Activated CD8-positive, alpha-beta memory T cell treated with anti-CD3 and anti-CD28 coated beads, Interleukin-2, amount 50 U/mL, for 24 hours (primary cell): ENCODE measurements at regions not wholly inside any gene's neighbourhood (a gene's known extent, or its start where the extent isn't known, plus 50 kb on each side); places are given as distances from the start of the nearest gene placed in this dataset.

Experiments
- DNase-seq: peaks from one replicate; pipeline ENCODE4 v3.0.0-alpha.2; 2020; ENCODE audit errors: extremely low read depth

GRCh38 chr2:144598906-144599305 lies 79.0 kb upstream of the ZEB2 start:
- DNase-seq: no peak

GRCh38 chr2:144597894-144598593 lies 78.1 kb upstream of the ZEB2 start:
- DNase-seq: no peak

- DNase-seq: no peak
Measured at GRCh38 chr2:144597388-144597787, 77.5 kb upstream of the ZEB2 start.

GRCh38 chr2:144596073-144596871 lies 76.4 kb upstream of the ZEB2 start:
- DNase-seq: no peak

- no peak for DNase-seq
Measured at GRCh38 chr2:144595686-144596072, 75.8 kb upstream of the ZEB2 start.

GRCh38 chr2:144595279-144595678 lies 75.4 kb upstream of the ZEB2 start:
- DNase-seq: no peak

- no peak for DNase-seq
Measured at GRCh38 chr2:144593803-144594202, 73.9 kb upstream of the ZEB2 start.

- DNase-seq: no peak
Measured at GRCh38 chr2:144592500-144593256, 72.8 kb upstream of the ZEB2 start.

GRCh38 chr2:144587306-144587705 lies 67.4 kb upstream of the ZEB2 start:
- DNase-seq: no peak

GRCh38 chr2:144586476-144586875 lies 66.6 kb upstream of the ZEB2 start:
- DNase-seq: no peak

- no peak for DNase-seq
Measured at GRCh38 chr2:144583741-144584453, 64.0 kb upstream of the ZEB2 start.

GRCh38 chr2:144583381-144583729 lies 63.4 kb upstream of the ZEB2 start:
- no peak for DNase-seq

GRCh38 chr2:144582651-144583380 lies 62.9 kb upstream of the ZEB2 start:
- DNase-seq: no peak

- DNase-seq: no peak
Measured at GRCh38 chr2:144580521-144581161, 60.7 kb upstream of the ZEB2 start.

GRCh38 chr2:144579556-144579955 lies 59.6 kb upstream of the ZEB2 start:
- DNase-seq: no peak

- no peak for DNase-seq
Measured at GRCh38 chr2:144578099-144578498, 58.2 kb upstream of the ZEB2 start.

GRCh38 chr2:144572977-144573376 lies 53.1 kb upstream of the ZEB2 start:
- no peak for DNase-seq

- no peak for DNase-seq
Measured at GRCh38 chr2:144571770-144572169, 51.9 kb upstream of the ZEB2 start.

GRCh38 chr2:144570566-144570965 lies 50.6 kb upstream of the ZEB2 start:
- no peak for DNase-seq
